Epithelial cell of proximal tubule (primary cell): ENCODE measurements at regions not wholly inside any gene's neighbourhood (a gene's known extent, or its start where the extent isn't known, plus 50 kb on each side); places are given as distances from the start of the nearest gene placed in this dataset.

ENCODE experiments used
- DNase-seq: peaks from one replicate; pipeline ENCODE4 v3.0.0-alpha.2; 2011; ENCODE audit warnings: low read depth
- H3K4me3 ChIP-seq: 2 replicates; pipeline ENCODE4 v1.5.1; 2011; ENCODE audit warnings: low read depth, mild to moderate bottlenecking, low read length
- TF ChIP-seq, protein P1 (sequence below): conservative IDR thresholded peaks from 2 replicates; pipeline ENCODE4 v1.5.1; 2012; ENCODE audit warnings: low read depth, mild to moderate bottlenecking, low read length

GRCh38 chr18:40606996-40607395 lies 1348.0 kb upstream of the PIK3C3 start:
- DNase-seq: no peak
- no peak overlapping the region for H3K4me3 ChIP-seq
- TF ChIP-seq, protein P1, sequence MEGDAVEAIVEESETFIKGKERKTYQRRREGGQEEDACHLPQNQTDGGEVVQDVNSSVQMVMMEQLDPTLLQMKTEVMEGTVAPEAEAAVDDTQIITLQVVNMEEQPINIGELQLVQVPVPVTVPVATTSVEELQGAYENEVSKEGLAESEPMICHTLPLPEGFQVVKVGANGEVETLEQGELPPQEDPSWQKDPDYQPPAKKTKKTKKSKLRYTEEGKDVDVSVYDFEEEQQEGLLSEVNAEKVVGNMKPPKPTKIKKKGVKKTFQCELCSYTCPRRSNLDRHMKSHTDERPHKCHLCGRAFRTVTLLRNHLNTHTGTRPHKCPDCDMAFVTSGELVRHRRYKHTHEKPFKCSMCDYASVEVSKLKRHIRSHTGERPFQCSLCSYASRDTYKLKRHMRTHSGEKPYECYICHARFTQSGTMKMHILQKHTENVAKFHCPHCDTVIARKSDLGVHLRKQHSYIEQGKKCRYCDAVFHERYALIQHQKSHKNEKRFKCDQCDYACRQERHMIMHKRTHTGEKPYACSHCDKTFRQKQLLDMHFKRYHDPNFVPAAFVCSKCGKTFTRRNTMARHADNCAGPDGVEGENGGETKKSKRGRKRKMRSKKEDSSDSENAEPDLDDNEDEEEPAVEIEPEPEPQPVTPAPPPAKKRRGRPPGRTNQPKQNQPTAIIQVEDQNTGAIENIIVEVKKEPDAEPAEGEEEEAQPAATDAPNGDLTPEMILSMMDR: no peak

GRCh38 chr18:40583671-40584070 lies 1371.4 kb upstream of the PIK3C3 start:
- TF ChIP-seq, protein P1: no peak
- DNase-seq: no peak
- no peak overlapping the region for H3K4me3 ChIP-seq

DNA sequence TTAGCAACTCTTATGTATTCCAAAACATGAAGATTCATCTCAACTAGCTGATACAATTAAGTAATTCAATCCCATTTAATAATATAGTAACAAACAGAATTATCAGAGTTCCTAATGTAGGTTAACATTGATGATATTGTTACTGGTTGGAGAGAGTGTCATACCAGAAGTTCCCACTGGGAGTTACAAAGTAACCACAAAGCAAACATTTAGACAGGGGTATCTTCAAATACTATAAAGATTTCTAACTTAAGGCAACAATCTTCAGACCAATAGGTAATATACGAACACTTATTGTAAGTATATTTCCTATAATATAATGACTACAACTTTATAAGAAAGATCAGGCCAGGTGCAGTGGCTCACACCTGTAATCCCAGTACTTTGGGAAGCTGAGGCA lies 1372.9 kb upstream of the PIK3C3 start:
- no peak overlapping the region for H3K4me3 ChIP-seq
- DNase-seq: no peak
- TF ChIP-seq, protein P1: no peak

DNA sequence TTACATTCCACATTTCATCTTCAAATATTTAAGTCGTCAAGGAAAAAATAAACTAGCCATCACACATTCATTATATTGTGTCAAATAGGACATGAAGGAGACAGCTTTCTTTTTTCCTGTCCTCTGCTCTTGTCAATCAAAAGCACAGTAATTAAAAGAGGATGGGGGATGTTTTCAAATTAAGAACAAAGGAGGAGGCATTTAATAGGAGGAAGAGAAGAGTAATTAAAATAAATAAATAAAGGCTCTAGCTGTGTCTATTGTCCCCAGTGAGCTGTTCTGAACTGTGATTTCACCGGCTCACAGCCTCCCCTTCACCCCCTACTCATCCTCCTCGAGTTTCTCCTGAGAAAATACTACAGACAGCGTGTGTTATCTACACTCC lies 1377.1 kb upstream of the PIK3C3 start:
- TF ChIP-seq, protein P1: no peak
- DNase-seq: no peak
- H3K4me3 ChIP-seq: no peak overlapping the region

- no peak overlapping the region for H3K4me3 ChIP-seq
- TF ChIP-seq, protein P1: no peak
Observed at GRCh38 chr18:40577239-40577980, 1377.6 kb upstream of the PIK3C3 start.

GRCh38 chr18:40576507-40577115 lies 1378.4 kb upstream of the PIK3C3 start:
- DNase-seq: no peak

More at GRCh38 chr18:40577239-40577980, 1377.6 kb upstream of the PIK3C3 start:
- no peak for DNase-seq

More at GRCh38 chr18:40576507-40577115, 1378.4 kb upstream of the PIK3C3 start:
- H3K4me3 ChIP-seq: no peak overlapping the region
- TF ChIP-seq, protein P1: no peak
